ENCODE measurements at regions not wholly inside any gene's neighbourhood (a gene's known extent, or its start where the extent isn't known, plus 50 kb on each side); places are given as distances from the start of the nearest gene placed in this dataset.

- DNase-seq (ENCODE audit: low spot score), result no peak
Measured at GRCh38 chr5:155200608-155201007, 187.1 kb downstream of the KIF4B start.

GRCh38 chr5:155211764-155212163 lies 198.2 kb downstream of the KIF4B start:
- no peak for DNase-seq (ENCODE audit: low spot score)

GRCh38 chr5:155222393-155222792 lies 208.8 kb downstream of the KIF4B start:
- no peak for DNase-seq (ENCODE audit: low spot score)

- no peak for DNase-seq (ENCODE audit: low spot score)
Measured at GRCh38 chr5:155229135-155229534, 215.6 kb downstream of the KIF4B start.

- DNase-seq (ENCODE audit: low spot score), result no peak
Measured at GRCh38 chr5:155239803-155240202, 226.2 kb downstream of the KIF4B start.

- no peak for DNase-seq (ENCODE audit: low spot score)
Measured at GRCh38 chr5:155250596-155250995, 237.0 kb downstream of the KIF4B start.

GRCh38 chr5:155252025-155252424 lies 238.5 kb downstream of the KIF4B start:
- DNase-seq (ENCODE audit: low spot score), result no peak

- no peak for DNase-seq (ENCODE audit: low spot score)
Measured at GRCh38 chr5:155252717-155253116, 239.2 kb downstream of the KIF4B start.

- DNase-seq (ENCODE audit: low spot score), result no peak
Measured at GRCh38 chr5:155254399-155254798, 240.8 kb downstream of the KIF4B start.

GRCh38 chr5:155258161-155258560 lies 244.6 kb downstream of the KIF4B start:
- no peak for DNase-seq (ENCODE audit: low spot score)

GRCh38 chr5:155259648-155260047 lies 246.1 kb downstream of the KIF4B start:
- no peak for DNase-seq (ENCODE audit: low spot score)

GRCh38 chr5:155260798-155261197 lies 247.2 kb downstream of the KIF4B start:
- DNase-seq (ENCODE audit: low spot score), result no peak

GRCh38 chr5:155263381-155263780 lies 249.8 kb downstream of the KIF4B start:
- DNase-seq (ENCODE audit: low spot score), result no peak

GRCh38 chr5:155264809-155265208 lies 251.3 kb downstream of the KIF4B start:
- no peak for DNase-seq (ENCODE audit: low spot score)

GRCh38 chr5:155268770-155269425 lies 255.3 kb downstream of the KIF4B start:
- no peak for DNase-seq (ENCODE audit: low spot score)

- DNase-seq (ENCODE audit: low spot score), result no peak
Measured at GRCh38 chr5:155270725-155271124, 257.2 kb downstream of the KIF4B start.

GRCh38 chr5:155274484-155274883 lies 260.9 kb downstream of the KIF4B start:
- DNase-seq (ENCODE audit: low spot score), result no peak

- DNase-seq (ENCODE audit: low spot score), result no peak
Measured at GRCh38 chr5:155275222-155275621, 261.7 kb downstream of the KIF4B start.

- no peak for DNase-seq (ENCODE audit: low spot score)
Measured at GRCh38 chr5:155276231-155276630, 262.7 kb downstream of the KIF4B start.

- DNase-seq (ENCODE audit: low spot score), result no peak
Measured at GRCh38 chr5:155278532-155278931, 265.0 kb downstream of the KIF4B start.

- DNase-seq (ENCODE audit: low spot score), result no peak
Measured at GRCh38 chr5:155282503-155283107, 269.1 kb downstream of the KIF4B start.

- no peak for DNase-seq (ENCODE audit: low spot score)
Measured at GRCh38 chr5:155285706-155286105, 272.2 kb downstream of the KIF4B start.

- no peak for DNase-seq (ENCODE audit: low spot score)
Measured at GRCh38 chr5:155290937-155291336, 277.4 kb downstream of the KIF4B start.

Measured in ureter (tissue), 1 donor.